ENCODE measurements at regions not wholly inside any gene's neighbourhood (a gene's known extent, or its start where the extent isn't known, plus 50 kb on each side); places are given as distances from the start of the nearest gene placed in this dataset.

DNA sequence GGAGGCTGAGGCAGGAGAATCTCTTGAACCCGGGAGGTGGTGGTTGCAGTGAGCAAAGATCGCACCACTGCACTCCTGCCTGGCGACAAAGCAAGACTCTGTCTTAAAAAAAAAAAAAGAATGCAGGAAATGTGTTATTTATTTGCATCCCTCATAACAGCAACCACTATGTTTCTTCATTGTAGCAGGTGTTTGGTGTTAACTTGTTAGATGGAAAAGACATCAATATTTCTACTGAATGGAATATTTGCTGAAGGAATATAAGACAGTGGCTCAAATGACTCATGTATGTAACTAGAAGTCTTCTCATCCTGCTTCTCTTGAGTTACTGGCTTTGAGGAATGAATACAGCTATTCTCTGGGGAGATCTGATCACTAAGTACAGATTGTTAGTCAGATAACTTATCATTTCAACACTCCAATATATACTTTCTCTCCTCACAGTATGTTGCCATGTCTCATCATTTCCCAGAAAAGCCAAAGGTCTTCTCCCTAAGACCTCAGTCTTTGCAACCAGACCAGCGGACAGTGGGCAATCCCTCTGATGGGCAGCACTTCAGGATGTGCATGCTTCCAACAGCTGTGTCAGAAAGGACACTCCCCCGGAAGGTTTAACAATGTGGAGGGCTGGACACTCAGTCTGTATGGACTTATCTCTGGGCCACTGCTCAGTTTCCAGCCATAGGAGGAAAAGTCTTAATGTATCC is 104.4 kb upstream of the STK17B start:
- 82% methylated on average over 5 of the region's 5 CpGs for WGBS
- intact Hi-C loops (cut with DNase I), result loop anchor here (2.0 kb wide), 1 partner anchor 197 kb away; no protein-coding TSS in a partner anchor
- no peak for TF ChIP-seq POLR2A (IDR thresholded peaks at IDR 0.05)
- TF ChIP-seq, protein P1, sequence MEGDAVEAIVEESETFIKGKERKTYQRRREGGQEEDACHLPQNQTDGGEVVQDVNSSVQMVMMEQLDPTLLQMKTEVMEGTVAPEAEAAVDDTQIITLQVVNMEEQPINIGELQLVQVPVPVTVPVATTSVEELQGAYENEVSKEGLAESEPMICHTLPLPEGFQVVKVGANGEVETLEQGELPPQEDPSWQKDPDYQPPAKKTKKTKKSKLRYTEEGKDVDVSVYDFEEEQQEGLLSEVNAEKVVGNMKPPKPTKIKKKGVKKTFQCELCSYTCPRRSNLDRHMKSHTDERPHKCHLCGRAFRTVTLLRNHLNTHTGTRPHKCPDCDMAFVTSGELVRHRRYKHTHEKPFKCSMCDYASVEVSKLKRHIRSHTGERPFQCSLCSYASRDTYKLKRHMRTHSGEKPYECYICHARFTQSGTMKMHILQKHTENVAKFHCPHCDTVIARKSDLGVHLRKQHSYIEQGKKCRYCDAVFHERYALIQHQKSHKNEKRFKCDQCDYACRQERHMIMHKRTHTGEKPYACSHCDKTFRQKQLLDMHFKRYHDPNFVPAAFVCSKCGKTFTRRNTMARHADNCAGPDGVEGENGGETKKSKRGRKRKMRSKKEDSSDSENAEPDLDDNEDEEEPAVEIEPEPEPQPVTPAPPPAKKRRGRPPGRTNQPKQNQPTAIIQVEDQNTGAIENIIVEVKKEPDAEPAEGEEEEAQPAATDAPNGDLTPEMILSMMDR (IDR thresholded peaks at IDR 0.05), result no peak
- no peak overlapping the region for H3K27ac ChIP-seq
- no peaks in the 10 kb centered on the region for H3K27me3 ChIP-seq (replicated peaks; ENCODE audit: insufficient read depth)
- H3K9me3 ChIP-seq, result no peaks in the 10 kb centered on the region
- no peaks in the 10 kb centered on the region for H3K4me1 ChIP-seq (replicated peaks)
- no peak for DNase-seq (ENCODE audit: low spot score)
- no peak overlapping the region for H3K4me3 ChIP-seq
- H3K36me3 ChIP-seq, result no peaks in the 10 kb centered on the region

DNA sequence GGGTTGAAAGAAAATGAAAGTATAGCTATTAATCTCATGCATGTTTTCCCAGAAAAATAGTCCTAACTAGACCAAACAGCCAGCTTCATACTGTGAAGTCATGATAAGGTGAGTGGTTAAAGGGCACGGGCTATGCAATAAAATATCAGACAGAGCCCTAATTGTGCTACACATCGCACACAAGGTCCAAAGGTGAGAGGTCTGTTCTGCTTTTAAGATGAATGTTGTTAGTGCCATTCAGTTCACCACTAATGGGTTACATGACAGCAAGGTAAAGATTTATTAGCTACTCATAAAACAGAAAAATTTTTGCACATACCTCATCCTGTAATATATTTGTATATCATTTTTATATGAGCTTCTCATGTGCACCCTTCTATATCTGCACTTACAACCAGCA is 105.0 kb upstream of the STK17B start:
- Histone ChIP-seq H3K9me3 (no peaks in the 10 kb centered on the region), H3K4me1 (replicated peaks) (no peaks in the 10 kb centered on the region), H3K27me3 (replicated peaks; ENCODE audit: insufficient read depth) (no peaks in the 10 kb centered on the region), H3K36me3 (no peaks in the 10 kb centered on the region), H3K4me3 (no peak overlapping the region), H3K27ac (no peak overlapping the region)
- intact Hi-C loops (cut with DNase I), result no loop called here
- no peak for DNase-seq (ENCODE audit: low spot score)
- TF ChIP-seq POLR2A (IDR thresholded peaks at IDR 0.05) (no peak), POLR2AphosphoS5 (IDR thresholded peaks at IDR 0.05) (no peak)
- WGBS, result 32% methylated on average over 2 of the region's 2 CpGs

DNA sequence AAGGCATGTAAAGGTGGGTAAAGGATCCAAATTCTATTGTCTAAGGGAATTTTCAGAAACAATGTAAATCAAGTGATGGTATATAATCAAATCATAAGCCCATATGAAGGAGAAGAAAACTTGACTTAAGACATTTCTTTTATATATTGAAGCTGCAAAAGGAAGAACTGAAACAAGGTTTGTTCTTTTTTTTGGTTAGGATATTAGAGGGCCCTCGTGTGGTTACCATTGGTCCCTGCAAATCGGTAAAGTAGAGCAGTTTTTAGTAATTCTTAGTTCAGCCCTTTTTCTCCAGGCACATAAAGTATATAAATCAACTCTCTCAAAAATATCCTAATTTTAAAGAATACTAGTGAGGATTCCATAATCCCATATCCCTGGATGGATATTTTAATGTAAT is 105.6 kb upstream of the STK17B start:
- Histone ChIP-seq H3K27me3 (replicated peaks; ENCODE audit: insufficient read depth) (no peaks in the 10 kb centered on the region), H3K4me1 (replicated peaks) (no peaks in the 10 kb centered on the region), H3K9me3 (no peaks in the 10 kb centered on the region), H3K27ac (no peak overlapping the region), H3K4me3 (no peak overlapping the region), H3K36me3 (no peaks in the 10 kb centered on the region)
- WGBS, result 61% methylated on average over 2 of the region's 2 CpGs
- no peak for TF ChIP-seq POLR2A (IDR thresholded peaks at IDR 0.05)
- TF ChIP-seq, protein P1 (IDR thresholded peaks at IDR 0.05), result peak in 3 of 4 experiments; percentile 38 to 63 (median 61)
- no peak for TF ChIP-seq POLR2AphosphoS5 (IDR thresholded peaks at IDR 0.05)
- intact Hi-C loops (cut with DNase I), result no loop called here
- DNase-seq (ENCODE audit: low spot score), result no peak

DNA sequence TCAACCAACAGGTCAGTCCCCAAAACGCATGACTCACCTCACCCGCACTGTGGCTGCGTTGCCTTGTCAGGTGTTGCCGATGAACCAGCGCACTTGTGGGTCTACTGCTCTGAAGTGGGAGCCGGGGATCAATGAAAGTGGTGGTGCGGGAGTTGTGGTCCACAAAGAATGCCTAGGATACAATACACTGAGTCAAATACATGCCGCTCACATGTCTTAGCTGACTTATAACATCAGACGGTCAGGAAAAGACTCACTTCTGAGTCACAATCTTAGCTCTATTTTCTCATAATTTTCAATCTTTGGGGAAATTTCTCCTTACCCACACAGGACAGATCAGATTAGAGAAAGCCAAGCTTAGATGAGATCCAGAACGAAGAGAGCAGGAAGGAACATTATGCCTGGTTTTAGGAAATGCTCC is 107.1 kb upstream of the STK17B start:
- H3K4me3 ChIP-seq, result no peak overlapping the region
- 94% methylated on average over 10 of the region's 10 CpGs for WGBS
- H3K9me3 ChIP-seq, result no peaks in the 10 kb centered on the region
- DNase-seq (ENCODE audit: low spot score), result no peak
- no peaks in the 10 kb centered on the region for H3K4me1 ChIP-seq (replicated peaks)
- TF ChIP-seq, protein P1 (IDR thresholded peaks at IDR 0.05), result no peak
- no peak for TF ChIP-seq POLR2AphosphoS5 (IDR thresholded peaks at IDR 0.05)
- TF ChIP-seq POLR2A (IDR thresholded peaks at IDR 0.05), result no peak
- H3K36me3 ChIP-seq, result no peaks in the 10 kb centered on the region
- H3K27me3 ChIP-seq (replicated peaks; ENCODE audit: insufficient read depth), result no peaks in the 10 kb centered on the region
- H3K27ac ChIP-seq, result no peak overlapping the region
- intact Hi-C loops (cut with DNase I), result no loop called here

DNA sequence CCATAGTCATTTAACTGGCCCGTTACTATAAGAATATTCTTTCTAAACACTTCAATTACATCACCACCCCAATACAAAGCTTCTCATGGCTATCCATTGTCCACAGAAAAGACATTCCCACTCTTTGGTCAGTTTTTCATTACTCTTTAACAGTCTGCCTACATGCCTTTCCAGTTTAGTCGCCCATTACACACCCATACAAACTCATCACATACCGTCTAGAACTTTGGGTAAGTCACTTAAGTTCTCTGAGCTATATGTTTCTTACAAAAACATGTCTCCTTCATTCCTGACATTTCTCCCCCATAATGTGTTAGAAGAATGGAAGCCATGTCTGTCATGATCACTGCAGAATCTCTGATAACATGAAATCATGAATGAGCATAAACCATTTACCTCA is 108.2 kb upstream of the STK17B start:
- WGBS, result 95% methylated on average over 3 of the region's 3 CpGs
- DNase-seq (ENCODE audit: low spot score), result no peak

More for the DNA sequence above, 108.2 kb upstream of the STK17B start:
- H3K27ac ChIP-seq, result no peak overlapping the region
- H3K9me3 ChIP-seq, result no peaks in the 10 kb centered on the region
- intact Hi-C loops (cut with DNase I), result no loop called here
- no peaks in the 10 kb centered on the region for H3K36me3 ChIP-seq
- no peaks in the 10 kb centered on the region for H3K27me3 ChIP-seq (replicated peaks; ENCODE audit: insufficient read depth)
- no peak for TF ChIP-seq POLR2AphosphoS5 (IDR thresholded peaks at IDR 0.05)
- TF ChIP-seq, protein P1 (IDR thresholded peaks at IDR 0.05), result no peak
- TF ChIP-seq POLR2A (IDR thresholded peaks at IDR 0.05), result no peak
- no peak overlapping the region for H3K4me3 ChIP-seq
- no peaks in the 10 kb centered on the region for H3K4me1 ChIP-seq (replicated peaks)
